GM13976 (cell line): ENCODE measurements at regions not wholly inside any gene's neighbourhood (a gene's known extent, or its start where the extent isn't known, plus 50 kb on each side); places are given as distances from the start of the nearest gene placed in this dataset.

Experiments
- DNase-seq: peaks from one replicate; pipeline ENCODE4 v3.0.0; 2012; ENCODE audit warnings: low spot score
- in situ Hi-C: fragments of 300-500 bp; cut with MboI; formaldehyde crosslinking; loops from one replicate; pipeline ENCODE4 v1.12.0; 2022; ENCODE audit warnings: low sequenced_read_pairs, mixed read lengths, inconsistent platforms; ENCODE audit not compliant: unreplicated experiment
- TF ChIP-seq, protein P1 (sequence below): IDR thresholded peaks from 2 replicates; pipeline ENCODE4 v1.5.1; 2012; ENCODE audit warnings: borderline replicate concordance, mild to moderate bottlenecking; ENCODE audit not compliant: insufficient read depth; ENCODE audit errors: extremely low read depth, missing control alignments, control extremely low read depth

DNA sequence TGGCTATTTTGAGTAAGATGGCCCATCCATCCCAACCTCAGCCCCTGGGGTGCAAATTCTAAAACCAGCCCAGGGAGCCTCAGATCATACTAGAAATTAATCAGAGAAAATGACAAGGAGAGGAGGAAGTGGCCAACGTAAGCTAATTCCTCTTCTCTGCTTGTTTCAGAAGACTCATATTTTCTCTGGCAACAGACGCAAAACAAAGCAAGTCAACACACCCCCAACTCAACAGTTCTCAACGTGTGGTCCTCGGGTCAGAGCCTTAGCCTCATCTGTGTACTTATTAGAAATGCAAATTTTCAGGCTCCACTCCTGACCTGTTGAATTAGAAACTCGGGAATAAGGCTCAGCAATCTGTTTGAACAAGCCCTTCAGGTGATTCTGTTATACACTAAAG lies 413.9 kb upstream of the AUTS2 start:
- in situ Hi-C loops = no loop called here
- TF ChIP-seq, protein P1, sequence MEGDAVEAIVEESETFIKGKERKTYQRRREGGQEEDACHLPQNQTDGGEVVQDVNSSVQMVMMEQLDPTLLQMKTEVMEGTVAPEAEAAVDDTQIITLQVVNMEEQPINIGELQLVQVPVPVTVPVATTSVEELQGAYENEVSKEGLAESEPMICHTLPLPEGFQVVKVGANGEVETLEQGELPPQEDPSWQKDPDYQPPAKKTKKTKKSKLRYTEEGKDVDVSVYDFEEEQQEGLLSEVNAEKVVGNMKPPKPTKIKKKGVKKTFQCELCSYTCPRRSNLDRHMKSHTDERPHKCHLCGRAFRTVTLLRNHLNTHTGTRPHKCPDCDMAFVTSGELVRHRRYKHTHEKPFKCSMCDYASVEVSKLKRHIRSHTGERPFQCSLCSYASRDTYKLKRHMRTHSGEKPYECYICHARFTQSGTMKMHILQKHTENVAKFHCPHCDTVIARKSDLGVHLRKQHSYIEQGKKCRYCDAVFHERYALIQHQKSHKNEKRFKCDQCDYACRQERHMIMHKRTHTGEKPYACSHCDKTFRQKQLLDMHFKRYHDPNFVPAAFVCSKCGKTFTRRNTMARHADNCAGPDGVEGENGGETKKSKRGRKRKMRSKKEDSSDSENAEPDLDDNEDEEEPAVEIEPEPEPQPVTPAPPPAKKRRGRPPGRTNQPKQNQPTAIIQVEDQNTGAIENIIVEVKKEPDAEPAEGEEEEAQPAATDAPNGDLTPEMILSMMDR = no peak
- DNase-seq = no peak

DNA sequence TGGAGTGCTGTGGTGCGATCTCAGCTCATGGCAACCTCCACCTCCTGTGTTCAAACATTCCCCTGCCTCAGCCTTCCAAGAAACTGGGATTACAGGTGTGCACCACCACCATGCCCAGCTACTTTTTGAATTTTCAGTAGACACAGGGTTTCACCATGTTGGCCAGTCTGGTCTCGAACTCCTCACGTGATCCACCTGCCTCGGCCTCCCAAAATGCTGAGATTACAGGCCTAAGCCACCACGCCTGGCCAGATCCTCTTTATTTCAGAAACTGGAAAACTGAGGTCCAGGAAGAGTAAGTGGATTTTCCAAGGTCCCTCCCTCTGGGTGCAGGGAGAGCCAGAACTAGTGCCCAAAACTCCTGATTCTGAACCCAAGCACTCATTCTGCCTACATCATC lies 413.1 kb upstream of the AUTS2 start:
- TF ChIP-seq, protein P1 = no peak
- DNase-seq = no peak
- in situ Hi-C loops = no loop called here

DNA sequence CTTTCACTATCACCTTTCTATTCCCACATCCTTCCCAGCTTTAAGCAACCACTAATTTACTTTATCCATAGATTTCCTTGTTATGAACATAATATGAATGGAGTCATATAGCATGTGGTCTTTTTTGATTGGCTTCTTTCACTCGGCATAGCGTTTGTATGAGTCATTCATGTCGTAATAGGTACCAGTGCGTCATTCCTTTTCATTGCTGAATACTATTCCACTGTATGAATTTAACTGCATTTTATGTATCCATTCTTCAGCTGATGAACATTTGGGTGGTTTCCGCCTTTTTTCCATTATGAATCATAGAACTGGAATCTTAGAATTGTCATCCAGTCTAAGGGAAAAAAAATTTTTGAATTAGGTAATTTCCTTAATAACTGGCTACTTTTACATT lies 411.3 kb upstream of the AUTS2 start:
- TF ChIP-seq, protein P1 = no peak
- no peak for DNase-seq
- in situ Hi-C loops = no loop called here

DNA sequence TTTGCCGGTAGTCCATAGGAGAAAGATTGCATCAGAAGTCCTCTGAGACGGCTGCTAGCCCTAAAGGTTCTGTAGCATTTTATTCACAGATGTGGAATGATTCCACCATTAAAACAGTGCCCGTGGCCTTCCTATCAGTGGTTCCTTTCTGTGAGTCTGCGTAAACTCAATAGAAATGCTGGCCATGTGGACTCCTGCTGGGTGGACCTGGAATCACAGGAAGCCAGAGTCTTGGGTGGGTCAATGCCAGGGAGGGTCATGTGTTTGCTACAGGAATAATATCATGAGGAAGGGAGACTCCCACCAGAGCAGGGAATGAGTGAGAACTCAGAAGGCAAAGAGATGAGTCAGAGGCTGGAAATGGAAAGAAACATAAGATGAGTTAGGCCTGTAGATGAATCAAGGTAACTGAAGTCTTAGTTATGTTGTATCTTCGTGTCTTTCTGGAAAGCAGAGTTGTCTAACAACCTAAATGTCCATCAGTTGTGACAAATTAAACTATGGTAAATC lies 410.4 kb upstream of the AUTS2 start:
- in situ Hi-C loops = no loop called here
- DNase-seq = no peak
- TF ChIP-seq, protein P1 = no peak

DNA sequence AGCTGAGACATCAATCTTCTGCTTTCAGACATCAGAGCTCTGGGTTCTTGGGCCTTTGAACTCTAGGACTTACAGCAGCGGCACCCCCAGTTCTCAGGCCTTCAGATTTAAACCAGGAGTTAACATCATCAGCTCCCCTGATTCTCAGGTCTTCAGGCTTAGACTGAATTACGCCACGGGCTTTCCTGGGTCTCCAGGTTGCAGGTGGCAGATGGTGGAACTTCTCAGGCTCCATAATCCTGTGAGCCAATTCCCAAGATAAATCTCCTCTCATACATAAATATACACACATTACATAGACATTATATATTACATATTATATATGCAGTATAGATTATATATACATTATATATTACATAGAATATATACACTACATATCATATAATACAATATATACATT lies 408.9 kb upstream of the AUTS2 start:
- no peak for DNase-seq
- in situ Hi-C loops = no loop called here
- TF ChIP-seq, protein P1 = no peak

DNA sequence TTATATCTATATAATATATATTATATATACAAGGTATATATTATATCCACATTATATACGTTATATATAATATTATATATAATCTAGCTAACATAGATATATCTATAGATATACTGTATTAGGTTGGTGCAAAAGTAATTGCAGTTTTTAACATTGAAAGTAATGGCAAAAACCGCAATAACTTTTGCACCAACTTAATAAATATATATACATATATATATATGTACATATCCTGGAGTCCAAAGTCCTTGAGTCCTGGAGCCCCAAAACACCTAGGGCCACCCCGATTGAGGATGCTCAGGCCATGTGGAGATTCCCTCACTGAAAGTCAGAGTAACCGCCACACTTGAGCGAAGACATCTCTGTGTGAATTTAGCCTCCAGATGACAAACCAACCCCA lies 408.2 kb upstream of the AUTS2 start:
- DNase-seq = no peak
- TF ChIP-seq, protein P1 = no peak
- in situ Hi-C loops = no loop called here

DNA sequence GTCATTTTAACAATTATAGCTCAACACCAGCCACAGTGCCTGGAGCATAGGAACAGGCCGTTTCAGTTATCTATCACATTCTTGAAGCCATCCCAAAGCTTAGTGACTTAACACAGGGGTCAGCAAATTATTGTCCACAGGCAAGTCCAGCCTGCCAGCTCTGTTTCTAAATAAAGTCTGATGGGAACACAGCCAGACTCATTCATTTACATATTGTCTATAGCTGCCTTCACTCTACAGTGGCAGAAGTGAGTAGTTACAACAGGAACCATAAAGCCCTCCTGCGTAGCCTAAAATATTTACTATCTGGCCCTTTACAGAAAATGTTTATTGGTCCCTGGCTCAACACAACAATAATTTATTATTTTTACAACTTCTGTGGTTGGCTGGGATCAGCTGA lies 407.5 kb upstream of the AUTS2 start:
- in situ Hi-C loops = no loop called here
- TF ChIP-seq, protein P1 = no peak
- no peak for DNase-seq
